Smooth muscle cell (in vitro differentiated cells): ENCODE measurements at regions not wholly inside any gene's neighbourhood (a gene's known extent, or its start where the extent isn't known, plus 50 kb on each side); places are given as distances from the start of the nearest gene placed in this dataset.

Experiments used
- DNase-seq: peaks from one replicate; lab custom pipeline; 2025; ENCODE audit not compliant: unreplicated experiment; lab: John Stamatoyannopoulos, UW
- H2AFZ ChIP-seq: fragments of 200-600 bp; sonication (generic); 2 replicates; pipeline ENCODE4 v1.6.0; 2016; ENCODE audit warnings: antibody characterized with exemption, low read depth, mild to moderate bottlenecking
- H3F3A ChIP-seq: fragments of 200-600 bp; sonication (generic); 2 replicates; pipeline ENCODE4 v1.6.0; 2017; ENCODE audit warnings: antibody characterized with exemption, low read depth
- H3K27ac ChIP-seq: fragments of 200-600 bp; sonication (generic); 2 replicates; pipeline ENCODE4 v1.5.1; 2016; ENCODE audit warnings: low read depth, mild to moderate bottlenecking
- H3K27me3 ChIP-seq: fragments of 200-600 bp; sonication (generic); 2 replicates; pipeline ENCODE4 v1.6.1; 2016; ENCODE audit warnings: low read depth, mild to moderate bottlenecking
- H3K36me3 ChIP-seq: fragments of 200-600 bp; sonication (generic); 2 replicates; pipeline ENCODE4 v1.5.1; 2016; ENCODE audit warnings: low read depth
- H3K4me1 ChIP-seq: fragments of 200-600 bp; sonication (generic); 2 replicates; pipeline ENCODE4 v1.5.1; 2016; ENCODE audit warnings: low read depth
- H3K4me2 ChIP-seq: fragments of 200-600 bp; sonication (generic); 2 replicates; pipeline ENCODE4 v1.6.0; 2016; ENCODE audit warnings: mild to moderate bottlenecking
- H3K4me3 ChIP-seq: fragments of 200-600 bp; sonication (generic); 2 replicates; pipeline ENCODE4 v1.5.1; 2016; ENCODE audit warnings: mild to moderate bottlenecking
- H3K79me2 ChIP-seq: fragments of 200-600 bp; sonication (generic); 2 replicates; pipeline ENCODE4 v1.6.0; 2016; ENCODE audit warnings: low read depth, mild to moderate bottlenecking
- H3K9ac ChIP-seq: fragments of 200-600 bp; sonication (generic); 2 replicates; pipeline ENCODE4 v1.6.0; 2016; ENCODE audit warnings: low read depth
- H3K9me3 ChIP-seq: fragments of 200-600 bp; sonication (generic); replicated peaks from 2 replicates; pipeline ENCODE4 v1.5.1; 2016; ENCODE audit warnings: low read depth
- H4K20me1 ChIP-seq: fragments of 200-600 bp; sonication (generic); 2 replicates; pipeline ENCODE4 v1.6.0; 2016; ENCODE audit warnings: low read depth
- CTCF ChIP-seq: fragments of 200-600 bp; sonication (generic); IDR thresholded peaks from 2 replicates; pipeline ENCODE4 v1.5.1; 2017; ENCODE audit warnings: borderline replicate concordance, mild to moderate bottlenecking, antibody characterized with exemption; ENCODE audit not compliant: insufficient read depth, poor library complexity, severe bottlenecking
- WGBS: methylation state at CpG from one replicate; pipeline ENCODE4 v1.1.7; 2016; ENCODE audit warnings: low lambda C conversion rate; 5-methylcytosine and 5-hydroxymethylcytosine counted together

GRCh38 chr1:87194856-87195255 is 133.8 kb upstream of the LMO4 start:
- no peaks in the 10 kb centered on the region for H4K20me1 ChIP-seq
- no peak for TF ChIP-seq CTCF
- no peak overlapping the region for H3K9ac ChIP-seq
- H3K4me3 ChIP-seq, result no peak overlapping the region
- H3K4me2 ChIP-seq, result no peak overlapping the region
- H3K4me1 ChIP-seq, result no peaks in the 10 kb centered on the region
- no peak for DNase-seq
- no peaks in the 10 kb centered on the region for H3K36me3 ChIP-seq
- peaks cover 8% of the 10 kb centered on the region for H3F3A ChIP-seq
- H3K27ac ChIP-seq, result no peak overlapping the region
- no peaks in the 10 kb centered on the region for H3K27me3 ChIP-seq
- no peaks in the 10 kb centered on the region for H3K79me2 ChIP-seq
- no peak overlapping the region for H2AFZ ChIP-seq
- H3K9me3 ChIP-seq, result peaks cover 9% of the 10 kb centered on the region

DNA sequence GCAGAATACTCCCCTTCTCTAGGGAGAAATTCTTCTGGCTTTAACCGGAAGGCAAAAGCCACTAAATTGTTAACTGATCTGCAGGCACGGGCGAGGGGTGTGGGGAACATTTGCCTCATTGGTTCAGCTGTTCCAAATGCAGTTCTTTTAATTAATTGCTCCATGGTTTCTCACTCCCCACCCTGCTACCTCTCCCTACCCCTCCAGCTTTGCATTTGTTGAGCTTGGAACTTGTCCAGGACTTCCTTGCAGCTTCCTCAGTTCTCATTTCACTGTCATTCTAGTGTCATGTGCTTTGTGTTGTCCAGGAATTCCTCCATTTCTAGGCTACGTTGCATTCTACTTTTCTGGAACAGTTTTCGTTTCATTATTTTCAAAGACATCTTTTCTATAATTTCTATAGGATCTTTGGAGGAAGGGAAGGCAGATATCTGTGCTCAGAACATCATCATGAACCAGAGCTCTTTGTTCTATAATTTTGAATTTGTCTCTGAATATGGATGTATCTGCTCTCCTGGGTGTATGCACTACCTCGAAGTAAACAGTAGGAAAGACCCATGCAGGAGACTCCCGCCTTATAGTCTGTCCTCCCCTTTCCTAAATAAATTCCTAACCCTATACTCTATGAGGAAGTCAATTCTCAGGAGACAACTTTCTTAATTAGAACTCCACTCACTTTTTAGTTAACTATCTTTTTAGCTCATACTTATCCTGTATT is 132.4 kb upstream of the LMO4 start:
- H4K20me1 ChIP-seq, result no peaks in the 10 kb centered on the region
- TF ChIP-seq CTCF, result no peak
- 94% methylated on average over 7 of the region's 7 CpGs for WGBS

DNA sequence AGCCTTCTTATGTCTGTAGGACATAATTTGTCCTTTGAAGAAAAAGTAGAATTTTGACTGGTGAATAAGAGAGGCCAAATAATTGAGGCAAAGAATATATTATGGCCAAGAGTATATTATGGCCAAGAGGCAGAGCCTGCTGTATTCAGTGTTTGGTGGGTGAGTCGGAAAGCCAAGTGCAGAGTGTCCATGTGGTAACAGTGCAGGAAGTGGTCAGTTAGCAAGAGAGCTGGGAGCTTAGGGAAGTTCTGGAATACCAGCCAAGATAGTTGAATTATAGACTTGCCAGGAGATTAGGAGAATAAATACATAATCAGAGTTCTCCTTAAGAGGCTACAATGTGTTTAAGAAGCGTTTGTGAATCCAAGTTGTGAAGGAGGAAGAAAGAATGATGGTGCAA is 131.5 kb upstream of the LMO4 start:
- Histone ChIP-seq H3K4me1 (no peaks in the 10 kb centered on the region), H3K4me3 (no peak overlapping the region), H2AFZ (no peak overlapping the region), H3K9me3 (peaks cover 9% of the 10 kb centered on the region), H3K27ac (no peak overlapping the region), H3K27me3 (no peaks in the 10 kb centered on the region), H3F3A (peaks cover 7% of the 10 kb centered on the region), H3K9ac (no peak overlapping the region), H3K79me2 (no peaks in the 10 kb centered on the region), H3K36me3 (no peaks in the 10 kb centered on the region), H3K4me2 (no peak overlapping the region), H4K20me1 (no peaks in the 10 kb centered on the region)
- DNase-seq, result no peak
- 37% methylated on average over 2 of the region's 2 CpGs for whole genome bisulfite sequencing
- no peak for TF ChIP-seq CTCF

More for the DNA sequence above, 132.4 kb upstream of the LMO4 start:
- Histone ChIP-seq H3K79me2 (no peaks in the 10 kb centered on the region), H3K27me3 (no peaks in the 10 kb centered on the region), H2AFZ (no peak overlapping the region), H3K4me2 (no peak overlapping the region), H3K4me3 (no peak overlapping the region), H3K4me1 (no peaks in the 10 kb centered on the region), H3F3A (peaks cover 8% of the 10 kb centered on the region), H3K27ac (no peak overlapping the region), H3K9ac (no peak overlapping the region), H3K36me3 (no peaks in the 10 kb centered on the region), H3K9me3 (peaks cover 9% of the 10 kb centered on the region)
- DNase-seq, result no peak

DNA sequence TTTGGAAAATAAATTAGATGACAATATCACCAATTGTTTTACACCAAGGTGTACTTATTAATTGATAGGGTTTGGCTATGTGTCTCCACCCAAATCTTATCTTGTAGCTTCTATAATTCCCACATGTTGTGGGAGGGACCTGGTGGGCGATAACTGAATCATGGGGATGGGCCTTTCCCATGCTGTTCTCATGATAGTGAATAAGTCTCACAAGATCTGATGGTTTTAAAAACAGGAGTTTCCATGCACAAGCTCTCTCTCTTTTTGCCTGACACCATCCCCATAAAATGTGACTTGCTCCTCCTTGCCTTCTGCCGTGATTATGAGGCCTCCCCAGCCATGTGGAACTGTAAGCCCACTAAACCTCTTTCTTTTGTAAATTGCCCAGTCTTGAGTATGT is 131.0 kb upstream of the LMO4 start:
- WGBS, result 37% methylated on average over 2 of the region's 2 CpGs
- Histone ChIP-seq H3F3A (peaks cover 5% of the 10 kb centered on the region), H2AFZ (no peak overlapping the region)

More for the DNA sequence above, 131.0 kb upstream of the LMO4 start:
- no peak overlapping the region for H3K9ac ChIP-seq
- no peaks in the 10 kb centered on the region for H3K36me3 ChIP-seq
- peak overlapping the region; percentile 35 for H3K27ac ChIP-seq
- H3K79me2 ChIP-seq, result no peaks in the 10 kb centered on the region
- peaks cover 9% of the 10 kb centered on the region for H3K9me3 ChIP-seq
- H3K4me2 ChIP-seq, result no peak overlapping the region
- no peak for DNase-seq
- no peaks in the 10 kb centered on the region for H4K20me1 ChIP-seq
- no peaks in the 10 kb centered on the region for H3K27me3 ChIP-seq
- H3K4me3 ChIP-seq, result no peak overlapping the region
- TF ChIP-seq CTCF, result no peak
- H3K4me1 ChIP-seq, result no peaks in the 10 kb centered on the region
